ENCODE measurements at regions not wholly inside any gene's neighbourhood (a gene's known extent, or its start where the extent isn't known, plus 50 kb on each side); places are given as distances from the start of the nearest gene placed in this dataset.
"Not testable (repeated sequence)": the region's sequence is repeated elsewhere in the genome, so short reads cannot be mapped to it uniquely, and the experiment has no call there.

DNA sequence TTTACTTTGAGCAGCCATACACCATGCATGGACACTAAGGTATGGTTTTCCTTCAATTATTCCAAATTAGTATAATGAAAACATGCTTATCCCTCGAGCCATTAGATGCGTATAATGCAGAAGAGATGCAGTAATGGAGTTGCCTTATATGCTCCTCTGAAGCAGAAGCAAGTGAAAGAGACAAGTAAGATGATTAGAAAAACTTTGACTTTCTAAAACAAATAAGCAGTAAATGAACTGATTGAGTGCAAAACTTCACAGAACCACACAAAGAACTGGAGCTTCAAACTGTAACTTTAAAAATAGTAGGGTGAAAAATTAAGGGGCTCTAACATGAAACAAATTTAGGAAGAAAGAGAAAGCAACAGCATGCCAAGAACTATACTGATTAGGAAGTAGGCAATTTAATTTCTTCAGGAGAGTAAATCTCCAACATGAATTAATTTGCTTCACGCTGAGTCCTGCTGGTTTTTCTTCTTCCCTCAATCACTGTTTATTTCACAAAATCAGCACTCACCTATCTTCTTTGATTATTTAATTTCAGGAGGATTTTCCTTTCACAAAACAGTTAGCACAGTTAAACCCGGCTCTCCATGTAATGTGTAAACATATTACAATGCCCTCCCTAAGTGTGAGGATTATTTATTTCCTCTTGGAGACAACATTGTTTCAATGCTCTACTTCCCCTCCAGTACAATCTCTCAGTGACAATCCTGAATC, 90.3 kb upstream of the PAM start:
- POLR2A ChIA-PET = no interaction called here
- Histone ChIP-seq H3K27me3 (ENCODE audit: control insufficient read depth, insufficient read depth, low read length) (no peaks in the 10 kb centered on the region), H3K36me3 (ENCODE audit: control insufficient read depth, insufficient read depth, low read length) (no peaks in the 10 kb centered on the region), H3K4me3 (ENCODE audit: low read depth, low read length) (no peak overlapping the region)
- DNase-seq (ENCODE audit: low read depth) = no peak
- TF ChIP-seq, protein P1, sequence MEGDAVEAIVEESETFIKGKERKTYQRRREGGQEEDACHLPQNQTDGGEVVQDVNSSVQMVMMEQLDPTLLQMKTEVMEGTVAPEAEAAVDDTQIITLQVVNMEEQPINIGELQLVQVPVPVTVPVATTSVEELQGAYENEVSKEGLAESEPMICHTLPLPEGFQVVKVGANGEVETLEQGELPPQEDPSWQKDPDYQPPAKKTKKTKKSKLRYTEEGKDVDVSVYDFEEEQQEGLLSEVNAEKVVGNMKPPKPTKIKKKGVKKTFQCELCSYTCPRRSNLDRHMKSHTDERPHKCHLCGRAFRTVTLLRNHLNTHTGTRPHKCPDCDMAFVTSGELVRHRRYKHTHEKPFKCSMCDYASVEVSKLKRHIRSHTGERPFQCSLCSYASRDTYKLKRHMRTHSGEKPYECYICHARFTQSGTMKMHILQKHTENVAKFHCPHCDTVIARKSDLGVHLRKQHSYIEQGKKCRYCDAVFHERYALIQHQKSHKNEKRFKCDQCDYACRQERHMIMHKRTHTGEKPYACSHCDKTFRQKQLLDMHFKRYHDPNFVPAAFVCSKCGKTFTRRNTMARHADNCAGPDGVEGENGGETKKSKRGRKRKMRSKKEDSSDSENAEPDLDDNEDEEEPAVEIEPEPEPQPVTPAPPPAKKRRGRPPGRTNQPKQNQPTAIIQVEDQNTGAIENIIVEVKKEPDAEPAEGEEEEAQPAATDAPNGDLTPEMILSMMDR (IDR thresholded peaks at IDR 0.05; ENCODE audit: insufficient read depth, low read depth, low read length) = no peak
- CTCF ChIA-PET = interaction anchor here (0.9 to 1.3 kb wide), 2 partner anchors 17 to 50 kb away, joined by 4 to 7 read pairs; no protein-coding TSS in a partner anchor

DNA sequence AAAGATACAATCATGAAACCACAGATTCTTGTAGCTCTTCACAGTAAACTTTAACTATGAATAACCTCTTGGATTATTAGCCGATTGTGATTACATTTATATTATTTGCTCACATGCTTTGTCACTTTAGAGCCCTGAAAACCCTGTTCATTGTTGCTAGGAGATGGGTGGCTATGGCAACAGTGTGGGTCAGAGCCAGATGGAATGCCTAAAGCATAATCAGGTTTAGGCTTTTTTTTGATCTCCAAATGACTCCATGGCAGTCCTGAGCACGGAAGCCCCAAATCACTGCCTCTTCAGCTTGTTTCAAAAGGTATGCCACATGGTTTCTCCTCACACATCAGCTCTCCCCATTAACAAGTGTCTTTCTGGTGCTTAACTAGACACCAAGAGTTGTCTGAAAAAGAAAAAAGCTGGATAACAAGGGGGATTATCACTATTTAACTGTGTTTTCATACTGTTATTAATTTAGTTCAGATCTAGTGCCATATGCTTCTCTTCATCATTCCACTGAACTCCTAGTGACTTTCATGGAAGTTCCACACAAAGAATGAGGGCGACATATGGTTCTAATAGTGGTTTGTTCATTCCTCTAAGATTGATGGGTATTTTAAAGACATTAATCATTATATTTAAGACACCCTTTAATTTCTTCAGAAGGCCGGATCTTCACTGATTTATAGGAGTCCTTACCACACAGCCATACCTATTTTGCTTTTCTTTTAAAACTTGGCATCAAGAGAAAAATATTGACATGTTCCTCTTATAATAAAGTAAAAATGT, 88.8 kb upstream of the PAM start:
- TF ChIP-seq, protein P1 (IDR thresholded peaks at IDR 0.05; ENCODE audit: insufficient read depth, low read depth, low read length) = no peak
- no peak overlapping the region for H3K4me3 ChIP-seq (ENCODE audit: low read depth, low read length)
- ChIA-PET CTCF (interaction anchor here (0.6 to 0.9 kb wide), 2 partner anchors 12 to 884 kb away, joined by 3 read pairs; no protein-coding TSS in a partner anchor), POLR2A (no interaction called here)
- no peak for DNase-seq (ENCODE audit: low read depth)
- H3K27me3 ChIP-seq (ENCODE audit: control insufficient read depth, insufficient read depth, low read length) = no peaks in the 10 kb centered on the region
- H3K36me3 ChIP-seq (ENCODE audit: control insufficient read depth, insufficient read depth, low read length) = no peaks in the 10 kb centered on the region

DNA sequence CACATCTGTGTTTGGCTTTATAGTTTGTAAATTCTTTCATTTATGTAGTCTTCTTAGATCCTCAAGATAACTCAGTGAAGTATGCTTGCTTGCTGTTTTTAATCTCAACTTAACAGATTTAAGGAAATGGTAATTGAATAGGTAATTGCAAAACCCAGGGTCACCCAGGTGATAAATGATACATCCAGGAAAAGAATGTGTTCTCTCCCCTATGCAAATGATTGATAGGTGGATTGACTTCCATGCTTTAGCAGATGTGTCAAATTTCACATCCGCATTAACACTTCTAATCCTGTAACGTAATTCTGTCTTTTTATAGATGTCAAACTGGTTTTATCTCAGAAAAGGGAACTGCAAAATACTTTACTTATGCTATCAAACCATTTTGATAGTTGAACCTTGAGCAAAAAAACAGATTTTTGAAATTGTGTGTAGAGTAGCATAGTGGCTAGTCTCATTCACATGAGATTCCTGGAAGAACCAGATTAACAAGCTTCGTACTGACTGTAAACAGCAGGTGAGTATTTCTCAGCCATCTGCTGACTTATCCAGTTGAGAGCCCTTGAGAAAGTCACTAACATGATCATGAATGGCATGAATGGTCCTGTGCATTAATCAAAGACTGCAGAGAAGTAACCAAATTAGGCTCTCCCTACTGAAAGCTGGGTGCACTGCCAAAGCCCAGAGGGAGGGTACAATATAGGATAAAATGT, 86.7 kb upstream of the PAM start:
- CTCF ChIA-PET = interaction anchor here (0.7 to 1.3 kb wide), 4 partner anchors 13 to 364 kb away, joined by 3 to 4 read pairs (median 3); no protein-coding TSS in a partner anchor
- Histone ChIP-seq H3K36me3 (ENCODE audit: control insufficient read depth, insufficient read depth, low read length) (no peaks in the 10 kb centered on the region), H3K27me3 (ENCODE audit: control insufficient read depth, insufficient read depth, low read length) (no peaks in the 10 kb centered on the region), H3K4me3 (ENCODE audit: low read depth, low read length) (no peak overlapping the region)
- DNase-seq (ENCODE audit: low read depth) = no peak
- TF ChIP-seq, protein P1 (IDR thresholded peaks at IDR 0.05; ENCODE audit: insufficient read depth, low read depth, low read length) = no peak
- POLR2A ChIA-PET = no interaction called here

DNA sequence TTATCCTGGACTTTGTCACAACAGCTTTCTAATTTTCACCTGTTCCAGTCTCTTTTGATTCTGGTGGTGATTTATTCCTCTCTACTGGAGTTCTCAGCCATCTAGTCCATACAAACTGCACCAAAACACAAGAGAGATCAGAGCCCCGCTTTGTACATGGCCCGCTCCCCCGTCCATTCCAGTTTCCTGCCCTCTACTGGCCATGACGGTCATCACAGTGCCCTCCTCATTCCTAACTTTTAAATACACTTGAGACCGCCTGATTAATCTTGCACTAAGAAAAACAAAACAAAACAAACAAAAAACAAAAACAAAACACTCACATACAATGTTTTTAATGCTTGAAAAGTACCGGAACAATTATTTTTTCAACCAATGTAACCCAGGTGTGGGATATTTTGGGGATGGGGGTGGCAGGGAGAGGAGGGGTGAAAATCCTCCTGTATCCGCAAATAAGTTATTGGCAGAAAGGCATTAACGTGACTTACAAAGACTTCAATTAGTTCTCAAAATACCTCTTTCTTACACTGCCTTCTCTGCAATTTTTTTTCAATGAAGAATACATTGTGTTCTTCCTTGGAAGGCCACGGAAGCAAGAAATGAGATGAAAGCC, 84.8 kb upstream of the PAM start:
- TF ChIP-seq, protein P1 (IDR thresholded peaks at IDR 0.05; ENCODE audit: insufficient read depth, low read depth, low read length) = peak; percentile 67
- H3K27me3 ChIP-seq (ENCODE audit: control insufficient read depth, insufficient read depth, low read length) = no peaks in the 10 kb centered on the region
- DNase-seq (ENCODE audit: low read depth) = no peak
- CTCF ChIA-PET = no interaction called here
- H3K36me3 ChIP-seq (ENCODE audit: control insufficient read depth, insufficient read depth, low read length) = no peaks in the 10 kb centered on the region
- POLR2A ChIA-PET = no interaction called here
- H3K4me3 ChIP-seq (ENCODE audit: low read depth, low read length) = no peak overlapping the region

DNA sequence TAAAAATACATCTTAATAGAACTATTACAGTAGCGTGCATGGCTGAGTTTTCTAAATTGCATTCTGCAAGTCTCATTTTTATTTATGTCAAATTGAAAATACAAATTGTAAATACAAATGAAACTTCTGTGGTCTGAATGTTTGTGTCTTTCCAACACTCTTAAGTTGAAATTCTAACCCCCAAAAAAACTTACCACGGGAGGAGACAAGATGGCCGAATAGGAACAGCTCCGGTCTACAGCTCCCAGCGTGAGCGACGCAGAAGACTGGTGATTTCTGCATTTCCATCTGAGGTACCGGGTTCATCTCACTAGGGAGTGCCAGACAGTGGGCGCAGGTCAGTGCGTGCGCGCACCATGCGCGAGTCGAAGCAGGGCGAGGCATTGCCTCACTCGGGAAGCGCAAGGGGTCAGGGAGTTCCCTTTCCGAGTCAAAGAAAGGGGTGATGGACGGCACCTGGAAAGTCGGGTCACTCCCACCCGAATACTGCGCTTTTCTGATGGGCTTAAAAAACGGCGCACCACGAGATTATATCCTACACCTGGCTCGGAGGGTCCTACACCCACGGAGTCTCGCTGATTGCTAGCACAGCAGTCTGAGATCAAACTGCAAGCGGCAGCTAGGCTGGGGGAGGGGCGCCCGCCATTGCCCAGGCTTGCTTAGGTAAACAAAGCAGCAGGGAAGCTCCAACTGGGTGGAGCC, 83.9 kb upstream of the PAM start:
- DNase-seq (ENCODE audit: low read depth) = not testable (repeated sequence)

More for the DNA sequence above, 83.9 kb upstream of the PAM start:
- CTCF ChIA-PET; H3K4me3 ChIP-seq (ENCODE audit: low read depth, low read length); H3K36me3 ChIP-seq (ENCODE audit: control insufficient read depth, insufficient read depth, low read length); H3K27me3 ChIP-seq (ENCODE audit: control insufficient read depth, insufficient read depth, low read length); POLR2A ChIA-PET: not testable (repeated sequence)

All from BJ (cell line).